Suprapubic skin (tissue), 4 donors: ENCODE measurements at regions not wholly inside any gene's neighbourhood (a gene's known extent, or its start where the extent isn't known, plus 50 kb on each side); places are given as distances from the start of the nearest gene placed in this dataset.

ENCODE experiments used
- EP300 ChIP-seq: sonication (generic); formaldehyde crosslinking; IDR thresholded peaks from one replicate; pipeline ENCODE4 v1.6.1; 2017; ENCODE audit warnings: antibody characterized with exemption
- POLR2A ChIP-seq, 2 donors: fragments of 450-650 bp; IDR thresholded peaks; one replicate each; pipeline ENCODE4 v1.6.1; 2017; ENCODE audit warnings: antibody characterized with exemption in 2 of 2, mild to moderate bottlenecking in 2 of 2, moderate library complexity in 2 of 2
- POLR2AphosphoS5 ChIP-seq, 3 donors: sonication (generic); formaldehyde crosslinking; IDR thresholded peaks; one replicate each; pipeline ENCODE4 v1.6.1; 2017; ENCODE audit warnings: antibody characterized with exemption in 3 of 3
- TF ChIP-seq, protein P1 (sequence below), 2 donors: fragments of 200-600 bp in 1 of 2; fragments of 450-650 bp in 1 of 2; sonication (generic) in 1 of 2; IDR thresholded peaks; one replicate each; pipeline ENCODE4 v1.5.1; 2016 to 2019; ENCODE audit warnings: antibody characterized with exemption in 2 of 2, mild to moderate bottlenecking in 1 of 2, moderate library complexity in 1 of 2

DNA sequence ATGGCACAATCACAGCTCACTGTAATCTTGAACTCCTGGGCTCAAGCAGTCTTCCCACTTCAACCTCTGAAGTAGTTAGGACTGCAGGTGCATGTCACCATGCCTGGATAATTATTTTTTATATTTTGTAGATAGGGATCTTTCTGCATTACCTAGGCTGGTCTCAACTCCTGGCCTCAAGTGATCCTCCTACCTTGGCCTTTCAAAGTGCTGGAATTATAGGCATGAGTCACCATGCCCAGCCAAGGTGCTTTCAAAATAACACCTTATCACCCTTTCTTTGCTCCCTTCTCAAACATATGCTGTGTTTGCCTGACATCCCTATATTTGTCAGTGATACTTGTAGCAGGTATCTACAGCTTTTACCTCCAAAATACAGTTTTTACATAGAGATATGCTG is 242.0 kb upstream of the ARRDC4 start:
- TF ChIP-seq, protein P1, sequence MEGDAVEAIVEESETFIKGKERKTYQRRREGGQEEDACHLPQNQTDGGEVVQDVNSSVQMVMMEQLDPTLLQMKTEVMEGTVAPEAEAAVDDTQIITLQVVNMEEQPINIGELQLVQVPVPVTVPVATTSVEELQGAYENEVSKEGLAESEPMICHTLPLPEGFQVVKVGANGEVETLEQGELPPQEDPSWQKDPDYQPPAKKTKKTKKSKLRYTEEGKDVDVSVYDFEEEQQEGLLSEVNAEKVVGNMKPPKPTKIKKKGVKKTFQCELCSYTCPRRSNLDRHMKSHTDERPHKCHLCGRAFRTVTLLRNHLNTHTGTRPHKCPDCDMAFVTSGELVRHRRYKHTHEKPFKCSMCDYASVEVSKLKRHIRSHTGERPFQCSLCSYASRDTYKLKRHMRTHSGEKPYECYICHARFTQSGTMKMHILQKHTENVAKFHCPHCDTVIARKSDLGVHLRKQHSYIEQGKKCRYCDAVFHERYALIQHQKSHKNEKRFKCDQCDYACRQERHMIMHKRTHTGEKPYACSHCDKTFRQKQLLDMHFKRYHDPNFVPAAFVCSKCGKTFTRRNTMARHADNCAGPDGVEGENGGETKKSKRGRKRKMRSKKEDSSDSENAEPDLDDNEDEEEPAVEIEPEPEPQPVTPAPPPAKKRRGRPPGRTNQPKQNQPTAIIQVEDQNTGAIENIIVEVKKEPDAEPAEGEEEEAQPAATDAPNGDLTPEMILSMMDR (IDR thresholded peaks at IDR 0.05), result no peak
- TF ChIP-seq POLR2AphosphoS5 (IDR thresholded peaks at IDR 0.05), result no peak
- TF ChIP-seq POLR2A (IDR thresholded peaks at IDR 0.05), result no peak
- no peak for TF ChIP-seq EP300
